Central memory CD8-positive, alpha-beta T cell (primary cell): ENCODE measurements at regions not wholly inside any gene's neighbourhood (a gene's known extent, or its start where the extent isn't known, plus 50 kb on each side); places are given as distances from the start of the nearest gene placed in this dataset.

Experiments used
- ATAC-seq: fragments of 150-1000 bp; cut with Tn5 transposase; replicated peaks from 2 replicates; pipeline ENCODE4 v1.10.0; 2022; ENCODE audit warnings: mild to moderate bottlenecking, moderate FRiP score, moderate number of reproducible peaks; ENCODE audit not compliant: poor library complexity, severe bottlenecking; ENCODE audit errors: extremely low read depth
- DNase-seq, 2 donors: peaks; one replicate each; pipeline ENCODE4 v3.0.0; 2021; ENCODE audit warnings: low spot score in 2 of 2
- H3K27ac Mint-ChIP-seq: one replicate; pipeline ENCODE4 v1.8.0; 2022; ENCODE audit warnings: low read depth, mild to moderate bottlenecking, moderate library complexity, mixed read lengths
- H3K27me3 Mint-ChIP-seq: one replicate; pipeline ENCODE4 v1.8.0; 2022; ENCODE audit warnings: mixed read lengths
- H3K36me3 Mint-ChIP-seq: one replicate; pipeline ENCODE4 v1.8.0; 2022; ENCODE audit warnings: mild to moderate bottlenecking, moderate library complexity, mixed read lengths; ENCODE audit not compliant: insufficient read depth
- H3K4me1 Mint-ChIP-seq: one replicate; pipeline ENCODE4 v1.8.0; 2022; ENCODE audit warnings: mixed read lengths
- H3K4me3 Mint-ChIP-seq: one replicate; pipeline ENCODE4 v1.8.0; 2022; ENCODE audit warnings: mild to moderate bottlenecking, moderate library complexity, mixed read lengths
- H3K9me3 Mint-ChIP-seq: one replicate; pipeline ENCODE4 v1.8.0; 2022; ENCODE audit warnings: mixed read lengths

DNA sequence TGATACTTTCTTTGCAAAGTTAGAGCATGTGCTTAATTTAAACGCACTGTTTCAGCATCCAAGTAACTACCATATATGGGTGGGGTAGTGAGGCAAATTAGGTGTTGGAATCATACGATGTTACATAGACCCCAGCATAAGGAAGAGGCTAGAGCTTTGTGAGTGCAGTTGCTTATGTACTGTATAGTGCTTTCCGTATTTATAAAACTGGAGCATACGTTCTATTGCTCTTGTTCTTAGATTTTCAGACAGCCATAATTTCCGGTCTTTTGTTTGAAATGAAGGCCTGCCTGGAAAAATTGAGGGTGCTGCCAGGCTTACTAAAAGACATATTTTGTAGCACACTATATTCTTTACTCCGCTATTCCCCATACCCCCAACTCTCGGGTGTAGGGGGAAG lies 335.7 kb downstream of the FOXG1 start:
- Mint-ChIP-seq H3K36me3 (no peaks in the 10 kb centered on the region), H3K9me3 (peaks cover 34% of the 10 kb centered on the region), H3K4me1 (no peaks in the 10 kb centered on the region), H3K27ac (no peak overlapping the region), H3K4me3 (no peak overlapping the region), H3K27me3 (no peaks in the 10 kb centered on the region)
- DNase-seq, result no peak
- ATAC-seq, result no peak

DNA sequence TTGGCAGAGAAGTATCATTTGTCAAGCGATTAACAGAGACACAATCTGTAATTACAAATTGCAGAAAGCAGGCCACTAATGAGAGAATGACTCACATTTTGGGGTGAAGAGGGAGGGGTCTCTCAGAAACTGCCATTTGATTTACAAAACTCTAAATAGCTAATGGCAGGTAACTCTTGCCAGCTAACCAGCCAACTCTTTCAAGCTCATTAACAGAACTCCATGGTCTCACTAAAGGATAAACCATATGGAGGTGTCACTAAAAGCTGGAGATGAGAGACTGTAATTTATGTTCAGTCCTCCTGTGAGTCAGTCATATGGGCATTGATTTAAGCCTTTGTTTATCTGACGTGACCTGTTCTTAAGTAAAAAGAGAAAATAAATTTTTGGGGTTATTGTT lies 336.4 kb downstream of the FOXG1 start:
- no peaks in the 10 kb centered on the region for H3K27me3 Mint-ChIP-seq
- H3K36me3 Mint-ChIP-seq, result no peaks in the 10 kb centered on the region
- H3K9me3 Mint-ChIP-seq, result peaks cover 34% of the 10 kb centered on the region

DNA sequence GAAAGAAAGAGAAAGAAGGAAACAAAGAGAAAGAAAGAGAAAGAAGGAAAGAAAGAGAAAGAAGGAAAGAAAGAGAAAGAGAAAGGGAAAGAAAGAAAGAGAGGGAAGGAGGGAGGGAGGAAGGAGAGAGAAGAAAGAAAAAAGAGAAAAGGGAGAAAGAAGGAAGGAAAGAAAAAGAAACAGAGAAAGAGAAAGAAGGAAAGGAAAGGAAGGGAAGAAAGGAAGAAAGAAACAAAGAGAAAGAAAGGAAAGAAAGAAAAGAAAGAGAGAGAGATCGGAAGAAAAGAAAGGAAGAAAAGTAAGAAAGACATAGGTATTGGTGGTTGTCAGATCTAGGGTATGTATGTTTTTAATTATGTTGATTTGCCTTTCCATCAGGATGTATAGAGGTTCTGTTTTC lies 342.3 kb downstream of the FOXG1 start:
- Mint-ChIP-seq H3K4me1 (no peaks in the 10 kb centered on the region), H3K9me3 (peaks cover 49% of the 10 kb centered on the region), H3K4me3 (no peak overlapping the region), H3K36me3 (no peaks in the 10 kb centered on the region), H3K27me3 (no peaks in the 10 kb centered on the region), H3K27ac (no peak overlapping the region)
- ATAC-seq (no peak), DNase-seq (no peak)

More for the DNA sequence above, 336.4 kb downstream of the FOXG1 start:
- Mint-ChIP-seq H3K4me1 (no peaks in the 10 kb centered on the region), H3K4me3 (no peak overlapping the region), H3K27ac (no peak overlapping the region)
- ATAC-seq (no peak), DNase-seq (no peak)

DNA sequence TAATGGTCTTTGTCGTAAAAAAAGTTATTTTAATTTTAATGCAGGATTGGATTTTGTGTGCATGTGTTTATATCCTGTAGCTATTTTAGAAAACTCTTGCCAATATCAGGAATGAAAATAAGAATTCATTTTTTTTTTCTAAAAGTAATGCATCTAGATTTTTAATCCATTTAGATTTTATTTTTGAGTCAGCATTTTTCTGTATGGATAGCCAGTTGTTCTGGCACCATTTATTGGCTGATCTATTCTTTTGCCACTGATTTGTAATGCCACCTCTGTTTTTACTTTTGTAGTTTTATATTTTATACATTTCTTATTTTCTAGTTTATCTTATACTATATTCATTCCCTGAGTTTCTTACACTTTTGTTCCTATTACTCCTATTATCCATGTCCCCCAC lies 343.0 kb downstream of the FOXG1 start:
- Mint-ChIP-seq H3K9me3 (peaks cover 45% of the 10 kb centered on the region), H3K4me3 (no peak overlapping the region), H3K4me1 (no peaks in the 10 kb centered on the region), H3K27me3 (no peaks in the 10 kb centered on the region), H3K36me3 (no peaks in the 10 kb centered on the region), H3K27ac (no peak overlapping the region)
- ATAC-seq, result no peak
- DNase-seq, result no peak

DNA sequence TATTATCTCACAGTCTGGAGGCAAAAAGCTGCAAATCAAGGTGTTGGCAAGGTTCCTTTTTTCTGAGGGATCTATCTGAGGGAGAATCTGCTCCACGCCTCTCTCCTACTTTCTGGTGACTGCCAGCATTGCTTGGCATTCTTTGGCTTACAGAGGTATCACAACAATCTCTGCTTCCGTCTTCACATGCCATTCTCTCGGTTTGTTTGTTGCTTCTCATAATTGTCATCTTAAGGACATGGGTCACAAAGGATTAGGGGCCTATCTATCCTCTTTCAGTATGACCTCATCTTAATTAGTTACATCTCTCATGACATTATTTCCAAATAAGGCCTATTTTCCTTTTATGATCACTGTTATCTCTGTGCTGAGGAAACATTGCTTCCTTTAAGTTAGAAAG lies 345.0 kb downstream of the FOXG1 start:
- Mint-ChIP-seq H3K4me3 (no peak overlapping the region), H3K27me3 (no peaks in the 10 kb centered on the region), H3K4me1 (no peaks in the 10 kb centered on the region), H3K27ac (no peak overlapping the region), H3K9me3 (peaks cover 31% of the 10 kb centered on the region), H3K36me3 (no peaks in the 10 kb centered on the region)
- ATAC-seq (no peak), DNase-seq (no peak)

DNA sequence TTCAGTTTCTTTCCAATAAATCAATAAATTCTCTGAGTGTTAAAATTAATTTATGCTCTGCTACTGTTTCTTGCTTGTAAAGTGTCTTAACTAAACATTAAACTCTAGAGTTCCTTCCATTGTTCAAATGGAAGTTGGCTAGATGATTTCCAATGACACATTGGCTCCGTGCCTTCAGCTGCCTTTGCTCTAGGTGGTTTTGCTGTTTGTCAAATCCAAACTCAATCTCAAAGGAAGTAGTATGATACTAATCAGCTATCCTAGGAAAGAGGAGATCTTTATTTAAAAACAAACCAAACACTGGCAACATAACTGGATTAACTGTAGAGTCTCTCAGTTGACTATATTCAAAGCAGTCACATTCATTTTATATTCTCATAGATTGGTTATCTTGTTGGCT lies 356.4 kb downstream of the FOXG1 start:
- H3K36me3 Mint-ChIP-seq, result no peaks in the 10 kb centered on the region
- H3K4me1 Mint-ChIP-seq, result no peaks in the 10 kb centered on the region
- peaks cover 35% of the 10 kb centered on the region for H3K9me3 Mint-ChIP-seq
- DNase-seq (no peak), ATAC-seq (no peak)
- no peak overlapping the region for H3K4me3 Mint-ChIP-seq
- H3K27me3 Mint-ChIP-seq, result no peaks in the 10 kb centered on the region
- no peak overlapping the region for H3K27ac Mint-ChIP-seq

DNA sequence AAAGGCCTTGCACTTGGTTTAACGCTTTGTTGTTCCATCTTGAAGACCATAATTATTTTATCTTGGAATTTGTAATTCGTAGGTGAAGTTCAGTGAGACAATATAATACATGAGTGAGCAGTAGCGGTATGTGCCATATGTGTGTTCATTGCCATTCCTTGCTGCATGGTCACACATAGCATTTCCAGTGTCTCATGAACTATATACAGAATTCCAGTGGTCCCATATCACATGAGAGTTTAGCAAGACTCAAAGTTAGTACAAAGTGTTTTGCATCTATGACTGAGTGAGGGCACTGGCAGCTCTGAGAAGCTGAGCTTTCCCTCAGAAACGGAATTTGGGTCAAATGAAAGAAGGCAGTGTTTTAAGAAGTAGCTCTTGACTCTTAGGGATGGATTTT lies 359.8 kb downstream of the FOXG1 start:
- Mint-ChIP-seq H3K36me3 (no peaks in the 10 kb centered on the region), H3K9me3 (peaks cover 33% of the 10 kb centered on the region), H3K4me3 (no peak overlapping the region), H3K4me1 (no peaks in the 10 kb centered on the region), H3K27me3 (no peaks in the 10 kb centered on the region), H3K27ac (no peak overlapping the region)
- DNase-seq (no peak), ATAC-seq (no peak)

DNA sequence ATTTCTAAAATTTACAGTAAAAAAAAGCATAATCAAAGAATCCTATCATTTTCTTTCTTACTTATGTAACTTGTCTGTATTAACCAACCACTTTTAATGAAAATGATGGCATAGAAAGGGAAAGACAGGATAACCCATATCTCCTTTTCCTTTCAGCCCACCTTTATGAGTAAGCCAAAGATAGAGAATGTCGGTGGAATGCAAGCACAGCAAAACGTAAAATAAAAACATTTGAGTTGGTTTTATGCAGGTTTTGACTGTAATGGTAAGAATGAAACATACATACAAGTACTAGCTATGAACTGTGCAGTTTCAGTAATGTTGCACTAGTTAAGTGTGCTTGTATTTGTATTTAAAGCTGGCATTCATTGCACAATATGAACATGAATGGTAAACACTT lies 360.3 kb downstream of the FOXG1 start:
- Mint-ChIP-seq H3K36me3 (no peaks in the 10 kb centered on the region), H3K4me1 (no peaks in the 10 kb centered on the region), H3K27me3 (no peaks in the 10 kb centered on the region), H3K4me3 (no peak overlapping the region), H3K9me3 (peaks cover 33% of the 10 kb centered on the region), H3K27ac (no peak overlapping the region)
- ATAC-seq, result no peak
- DNase-seq, result no peak

DNA sequence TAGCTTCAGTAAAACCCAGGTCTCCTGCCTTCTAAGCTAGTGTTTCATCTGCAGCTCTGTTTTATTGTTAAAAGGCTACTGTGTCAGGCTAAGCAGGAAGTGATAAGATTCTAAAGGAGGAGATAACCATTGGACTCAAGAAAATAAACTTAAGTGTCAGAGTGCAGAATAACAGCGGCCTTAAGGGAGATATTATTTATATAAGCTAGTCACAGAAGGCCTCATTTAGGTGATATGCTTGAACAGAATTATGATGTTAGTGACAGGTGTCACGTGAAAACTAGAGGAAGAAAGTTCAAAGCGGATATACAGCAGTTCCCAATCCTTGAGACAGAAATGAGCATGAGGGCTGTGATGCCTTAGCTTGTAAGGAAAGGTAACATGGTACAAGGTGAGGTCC lies 373.4 kb downstream of the FOXG1 start:
- Mint-ChIP-seq H3K4me1 (no peaks in the 10 kb centered on the region), H3K36me3 (no peaks in the 10 kb centered on the region), H3K27me3 (no peaks in the 10 kb centered on the region)

DNA sequence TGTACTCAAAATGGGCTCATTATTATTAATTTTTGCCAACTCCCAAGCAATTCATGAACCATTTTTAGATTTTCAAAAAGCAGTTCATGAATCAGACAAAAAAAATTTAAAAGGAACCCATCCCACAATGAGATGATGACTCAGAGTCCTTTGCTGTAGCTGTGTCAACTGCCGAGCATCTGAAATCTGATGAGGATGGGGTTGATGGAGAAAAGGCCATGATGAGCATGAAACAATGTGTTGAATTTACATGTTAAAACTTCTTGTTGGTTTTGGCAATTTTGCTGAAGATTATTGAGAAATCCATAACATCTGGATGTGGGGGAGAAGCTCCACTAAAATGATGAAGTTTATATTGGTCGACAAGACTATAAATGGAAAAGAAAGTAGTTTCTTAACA lies 378.0 kb downstream of the FOXG1 start:
- Mint-ChIP-seq H3K4me1 (no peaks in the 10 kb centered on the region), H3K9me3 (peaks cover 27% of the 10 kb centered on the region), H3K4me3 (no peak overlapping the region), H3K27ac (no peak overlapping the region), H3K36me3 (no peaks in the 10 kb centered on the region), H3K27me3 (no peaks in the 10 kb centered on the region)
- DNase-seq, result no peak
- ATAC-seq, result no peak

More for the DNA sequence above, 373.4 kb downstream of the FOXG1 start:
- DNase-seq, result no peak
- Mint-ChIP-seq H3K9me3 (peaks cover 20% of the 10 kb centered on the region), H3K4me3 (no peak overlapping the region), H3K27ac (no peak overlapping the region)
- no peak for ATAC-seq

DNA sequence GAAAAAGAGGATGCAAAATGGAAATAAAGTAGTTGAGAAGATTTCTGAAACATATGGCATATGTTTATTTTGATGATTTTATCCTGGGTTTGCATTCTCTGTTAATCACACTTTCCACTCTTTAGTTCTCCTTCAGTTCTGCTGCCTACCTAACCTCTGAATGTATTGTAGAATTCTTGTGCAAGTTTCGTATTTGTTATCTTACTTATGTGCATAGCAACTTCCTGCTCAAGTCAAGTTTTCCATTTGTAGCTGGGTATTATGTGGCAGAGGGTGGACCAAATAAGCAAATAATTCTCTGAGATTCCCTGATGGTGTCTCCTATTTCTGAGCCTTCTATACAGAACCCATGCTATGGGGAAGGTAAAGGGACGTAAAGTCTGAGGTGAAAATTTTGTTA lies 381.6 kb downstream of the FOXG1 start:
- H3K4me1 Mint-ChIP-seq, result no peaks in the 10 kb centered on the region
- H3K4me3 Mint-ChIP-seq, result no peak overlapping the region
- ATAC-seq (no peak), DNase-seq (no peak)
- no peaks in the 10 kb centered on the region for H3K36me3 Mint-ChIP-seq
- H3K9me3 Mint-ChIP-seq, result peaks cover 20% of the 10 kb centered on the region
- no peaks in the 10 kb centered on the region for H3K27me3 Mint-ChIP-seq
- no peak overlapping the region for H3K27ac Mint-ChIP-seq

DNA sequence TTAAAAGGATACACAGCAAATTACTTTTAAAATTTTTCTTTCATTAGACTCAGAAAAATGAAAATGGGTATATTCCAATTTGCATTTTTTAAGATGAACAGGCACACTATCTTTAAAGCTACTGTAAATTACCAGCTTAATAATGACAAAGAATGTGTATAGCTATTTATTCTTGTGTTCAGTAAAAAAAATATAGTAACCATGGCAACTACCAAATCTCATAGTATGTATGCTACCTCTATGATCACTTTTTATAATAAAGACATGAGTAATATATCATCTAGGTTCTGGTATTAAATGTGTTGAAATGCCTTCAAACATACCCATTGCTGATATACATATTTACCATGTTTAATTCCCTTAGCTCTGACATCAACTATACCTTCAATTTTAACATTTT lies 383.2 kb downstream of the FOXG1 start:
- Mint-ChIP-seq H3K27me3 (no peaks in the 10 kb centered on the region), H3K36me3 (no peaks in the 10 kb centered on the region), H3K4me3 (no peak overlapping the region), H3K27ac (no peak overlapping the region), H3K4me1 (no peaks in the 10 kb centered on the region), H3K9me3 (peaks cover 25% of the 10 kb centered on the region)
- DNase-seq, result no peak
- no peak for ATAC-seq

DNA sequence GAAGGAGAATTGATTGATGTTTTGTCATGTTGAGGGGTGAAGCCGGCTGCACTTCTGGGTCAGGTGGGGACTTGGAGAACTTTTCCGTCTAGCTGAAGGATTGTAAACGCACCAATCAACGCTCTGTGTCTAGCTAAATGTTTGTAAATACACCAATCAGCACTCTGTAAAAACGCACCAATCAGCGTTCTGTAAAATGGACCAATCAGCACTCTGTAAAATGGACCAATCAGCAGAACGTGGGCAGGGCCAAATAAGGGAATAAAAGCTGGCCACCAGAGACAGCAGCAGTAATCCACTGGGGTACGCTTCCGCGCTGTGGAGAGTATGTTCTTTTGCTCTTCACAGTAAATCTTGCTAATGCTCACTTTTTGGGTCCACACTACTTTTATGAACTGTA lies 384.1 kb downstream of the FOXG1 start:
- Mint-ChIP-seq H3K27ac (no peak overlapping the region), H3K27me3 (no peaks in the 10 kb centered on the region), H3K9me3 (peaks cover 31% of the 10 kb centered on the region), H3K4me1 (no peaks in the 10 kb centered on the region), H3K36me3 (no peaks in the 10 kb centered on the region), H3K4me3 (no peak overlapping the region)
- no peak for ATAC-seq
- DNase-seq, result no peak

DNA sequence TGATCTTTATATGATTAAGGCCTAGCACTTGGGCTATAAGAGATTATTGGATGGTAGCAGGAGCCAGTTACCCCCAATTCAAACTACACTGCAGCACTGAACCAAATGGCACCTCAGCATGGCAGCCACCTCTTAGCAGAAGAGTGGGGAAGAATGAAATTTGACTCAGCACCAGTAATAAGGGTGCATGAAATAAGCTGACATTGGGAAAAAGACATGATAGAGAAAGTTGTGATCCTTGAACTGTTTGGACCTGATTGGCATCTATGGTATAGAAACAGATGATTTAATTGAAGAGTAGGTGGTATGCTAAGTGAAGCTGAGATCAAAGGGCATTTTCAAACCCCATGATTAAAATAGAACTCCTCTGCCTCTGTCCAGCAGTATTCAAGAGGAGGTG lies 389.5 kb downstream of the FOXG1 start:
- DNase-seq (no peak), ATAC-seq (no peak)
- Mint-ChIP-seq H3K4me1 (no peaks in the 10 kb centered on the region), H3K27ac (no peak overlapping the region), H3K4me3 (no peak overlapping the region), H3K36me3 (no peaks in the 10 kb centered on the region), H3K9me3 (peaks cover 25% of the 10 kb centered on the region), H3K27me3 (no peaks in the 10 kb centered on the region)
